Upper lobe of right lung (tissue), 1 donor: ENCODE measurements at regions not wholly inside any gene's neighbourhood (a gene's known extent, or its start where the extent isn't known, plus 50 kb on each side); places are given as distances from the start of the nearest gene placed in this dataset.

Experiments
- ATAC-seq: fragments of 200-7000 bp; cut with Tn5 transposase; one replicate; pipeline ENCODE4 v1.9.1; 2020; ENCODE audit warnings: mild to moderate bottlenecking, moderate library complexity
- DNase-seq: peaks from one replicate; pipeline ENCODE4 v3.0.0-alpha.2; 2020
- H3K27ac ChIP-seq: fragments of 200-600 bp; one replicate; pipeline ENCODE4 v1.8.0; 2022
- H3K27me3 ChIP-seq: fragments of 200-600 bp; one replicate; pipeline ENCODE4 v1.8.0; 2022; ENCODE audit warnings: mild to moderate bottlenecking
- H3K36me3 ChIP-seq: fragments of 200-600 bp; one replicate; pipeline ENCODE4 v1.8.0; 2022
- H3K4me1 ChIP-seq: fragments of 200-600 bp; one replicate; pipeline ENCODE4 v1.8.0; 2022
- H3K4me3 ChIP-seq: fragments of 200-600 bp; one replicate; pipeline ENCODE4 v1.8.0; 2022; ENCODE audit warnings: mild to moderate bottlenecking
- H3K9me3 ChIP-seq: fragments of 200-600 bp; one replicate; pipeline ENCODE4 v1.8.0; 2022
- intact Hi-C: fragments of 100-400 bp; cut with DNase I; formaldehyde crosslinking; loops from one replicate; pipeline ENCODE4 v1.11.0; 2022
- TF ChIP-seq, protein P1 (sequence below): fragments of 200-600 bp; IDR thresholded peaks from one replicate; pipeline ENCODE4 v1.8.0; 2022; ENCODE audit warnings: antibody characterized with exemption
- donor health status: DM: no; HTN: yes; CAD: no; lungs with severe emphysema.

DNA sequence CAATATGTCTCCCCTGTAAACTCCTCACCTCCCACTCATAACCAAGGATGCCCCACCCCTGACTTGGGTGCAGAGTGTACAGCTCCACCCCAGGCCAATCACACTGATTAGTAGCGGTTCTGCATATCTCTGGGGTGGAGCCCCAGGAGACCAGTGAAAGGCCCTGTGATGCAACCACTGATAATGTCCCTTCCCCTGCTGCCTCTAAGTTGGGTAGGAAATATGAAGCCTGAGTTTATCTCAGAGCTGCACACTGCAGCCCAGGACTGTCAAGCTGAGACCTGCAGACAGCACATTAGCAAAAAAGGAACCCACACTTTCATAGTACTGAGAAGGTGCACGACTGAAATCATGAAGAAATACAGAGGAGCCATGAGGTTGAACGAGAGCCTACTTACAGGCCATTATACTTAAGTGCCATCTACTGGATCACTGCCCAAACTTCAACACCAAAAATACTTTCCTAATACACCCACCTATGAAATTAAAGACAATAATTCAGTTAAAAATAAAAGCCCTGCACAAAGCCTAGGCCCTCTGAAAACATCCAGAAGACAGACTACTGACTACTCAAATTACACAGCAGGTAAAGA is 455.4 kb upstream of the LRRTM4 start:
- H3K27me3 ChIP-seq = no peaks in the 10 kb centered on the region
- DNase-seq (no peak), ATAC-seq (no peak)
- H3K4me3 ChIP-seq = no peak overlapping the region
- no peaks in the 10 kb centered on the region for H3K9me3 ChIP-seq
- no peaks in the 10 kb centered on the region for H3K4me1 ChIP-seq
- intact Hi-C loops = no loop called here
- H3K27ac ChIP-seq = no peak overlapping the region
- no peaks in the 10 kb centered on the region for H3K36me3 ChIP-seq
- TF ChIP-seq, protein P1, sequence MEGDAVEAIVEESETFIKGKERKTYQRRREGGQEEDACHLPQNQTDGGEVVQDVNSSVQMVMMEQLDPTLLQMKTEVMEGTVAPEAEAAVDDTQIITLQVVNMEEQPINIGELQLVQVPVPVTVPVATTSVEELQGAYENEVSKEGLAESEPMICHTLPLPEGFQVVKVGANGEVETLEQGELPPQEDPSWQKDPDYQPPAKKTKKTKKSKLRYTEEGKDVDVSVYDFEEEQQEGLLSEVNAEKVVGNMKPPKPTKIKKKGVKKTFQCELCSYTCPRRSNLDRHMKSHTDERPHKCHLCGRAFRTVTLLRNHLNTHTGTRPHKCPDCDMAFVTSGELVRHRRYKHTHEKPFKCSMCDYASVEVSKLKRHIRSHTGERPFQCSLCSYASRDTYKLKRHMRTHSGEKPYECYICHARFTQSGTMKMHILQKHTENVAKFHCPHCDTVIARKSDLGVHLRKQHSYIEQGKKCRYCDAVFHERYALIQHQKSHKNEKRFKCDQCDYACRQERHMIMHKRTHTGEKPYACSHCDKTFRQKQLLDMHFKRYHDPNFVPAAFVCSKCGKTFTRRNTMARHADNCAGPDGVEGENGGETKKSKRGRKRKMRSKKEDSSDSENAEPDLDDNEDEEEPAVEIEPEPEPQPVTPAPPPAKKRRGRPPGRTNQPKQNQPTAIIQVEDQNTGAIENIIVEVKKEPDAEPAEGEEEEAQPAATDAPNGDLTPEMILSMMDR = no peak

DNA sequence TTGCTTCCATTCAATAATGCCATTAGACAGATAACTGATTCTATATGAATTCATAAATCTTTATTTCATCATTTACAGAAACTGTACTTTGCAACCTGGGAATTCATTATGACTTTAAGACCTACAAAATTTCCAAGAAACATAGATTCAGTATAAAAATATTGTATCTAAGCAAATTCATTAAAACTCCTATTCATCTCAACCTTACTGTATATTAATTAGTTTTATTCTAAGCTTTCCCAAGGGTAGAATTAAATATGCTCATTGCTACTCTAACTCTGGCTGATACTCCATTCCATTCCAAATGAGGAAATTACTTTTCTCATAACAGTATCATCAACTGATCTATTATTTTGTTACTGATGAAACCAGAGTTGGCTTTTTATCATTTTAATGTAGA is 473.0 kb upstream of the LRRTM4 start:
- H3K27me3 ChIP-seq = no peaks in the 10 kb centered on the region
- intact Hi-C loops = no loop called here
- no peak overlapping the region for H3K27ac ChIP-seq

DNA sequence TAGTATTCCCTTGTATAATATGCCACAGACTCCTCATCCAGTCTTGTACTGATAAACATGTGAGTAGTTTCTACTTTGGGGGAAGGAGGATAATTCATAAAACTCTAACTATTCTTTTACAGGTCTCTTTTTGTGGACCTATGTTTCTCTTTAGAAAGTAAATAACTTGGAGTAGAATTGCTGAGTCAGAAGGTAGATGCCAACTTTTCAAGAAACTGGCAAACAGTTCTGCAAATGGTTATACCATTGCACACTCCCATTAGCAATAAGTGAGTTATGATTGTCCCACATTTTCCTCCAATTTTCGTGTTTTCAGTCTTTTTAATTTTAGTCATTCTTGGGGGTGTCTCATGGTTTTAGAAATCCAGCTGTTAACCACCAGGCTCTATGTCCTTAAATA is 477.2 kb upstream of the LRRTM4 start:
- Histone ChIP-seq H3K9me3 (no peaks in the 10 kb centered on the region), H3K27me3 (no peaks in the 10 kb centered on the region), H3K4me3 (no peak overlapping the region), H3K36me3 (no peaks in the 10 kb centered on the region), H3K4me1 (no peaks in the 10 kb centered on the region), H3K27ac (no peak overlapping the region)
- ATAC-seq (no peak), DNase-seq (no peak)
- intact Hi-C loops = no loop called here
- TF ChIP-seq, protein P1 = no peak

More for the DNA sequence above, 473.0 kb upstream of the LRRTM4 start:
- TF ChIP-seq, protein P1 = no peak
- no peaks in the 10 kb centered on the region for H3K9me3 ChIP-seq
- no peaks in the 10 kb centered on the region for H3K4me1 ChIP-seq
- no peaks in the 10 kb centered on the region for H3K36me3 ChIP-seq
- DNase-seq = no peak
- no peak overlapping the region for H3K4me3 ChIP-seq
- ATAC-seq = no peak

DNA sequence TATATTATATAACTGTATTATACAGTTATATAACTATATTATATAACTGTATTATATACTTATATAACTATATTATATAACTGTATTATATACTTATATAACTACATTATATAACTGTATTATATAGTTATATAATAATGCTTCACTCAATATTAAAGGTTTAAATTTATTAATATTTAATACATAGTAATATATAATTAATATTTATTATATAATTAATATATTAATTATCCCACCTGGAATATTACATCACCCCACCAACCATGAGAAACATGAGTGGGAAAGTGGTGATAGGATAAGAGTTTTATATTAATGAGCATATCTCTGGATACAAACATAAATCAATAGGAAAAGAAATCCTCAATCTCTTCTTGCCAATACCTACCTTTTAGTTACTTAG is 487.1 kb upstream of the LRRTM4 start:
- Histone ChIP-seq H3K27ac (no peak overlapping the region), H3K9me3 (no peaks in the 10 kb centered on the region), H3K27me3 (no peaks in the 10 kb centered on the region), H3K4me3 (no peak overlapping the region), H3K4me1 (no peaks in the 10 kb centered on the region), H3K36me3 (no peaks in the 10 kb centered on the region)
- intact Hi-C loops = no loop called here
- DNase-seq = no peak
- TF ChIP-seq, protein P1 = no peak
- ATAC-seq = no peak

DNA sequence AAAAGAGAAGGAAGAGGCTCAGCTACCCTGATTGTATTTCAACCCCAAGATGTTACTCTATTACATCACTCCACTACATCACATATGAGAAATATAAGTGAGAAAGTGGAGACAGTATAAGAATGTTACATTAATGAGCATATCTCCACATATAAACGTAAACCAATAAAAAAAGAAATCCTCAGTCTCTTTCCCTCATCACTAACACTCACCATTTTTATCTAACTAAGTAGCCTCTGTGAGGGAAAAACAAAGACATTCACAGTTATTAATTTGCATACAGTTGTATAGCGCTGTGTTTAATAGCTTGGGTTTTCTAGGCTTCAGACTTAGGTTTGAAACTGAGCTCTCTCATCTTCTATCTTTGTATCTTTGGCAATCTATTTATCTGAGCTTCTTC is 489.1 kb upstream of the LRRTM4 start:
- TF ChIP-seq, protein P1 = no peak
- Histone ChIP-seq H3K4me3 (no peak overlapping the region), H3K36me3 (no peaks in the 10 kb centered on the region), H3K9me3 (no peaks in the 10 kb centered on the region), H3K27me3 (no peaks in the 10 kb centered on the region), H3K4me1 (no peaks in the 10 kb centered on the region), H3K27ac (no peak overlapping the region)
- intact Hi-C loops = no loop called here
- DNase-seq (no peak), ATAC-seq (no peak)

DNA sequence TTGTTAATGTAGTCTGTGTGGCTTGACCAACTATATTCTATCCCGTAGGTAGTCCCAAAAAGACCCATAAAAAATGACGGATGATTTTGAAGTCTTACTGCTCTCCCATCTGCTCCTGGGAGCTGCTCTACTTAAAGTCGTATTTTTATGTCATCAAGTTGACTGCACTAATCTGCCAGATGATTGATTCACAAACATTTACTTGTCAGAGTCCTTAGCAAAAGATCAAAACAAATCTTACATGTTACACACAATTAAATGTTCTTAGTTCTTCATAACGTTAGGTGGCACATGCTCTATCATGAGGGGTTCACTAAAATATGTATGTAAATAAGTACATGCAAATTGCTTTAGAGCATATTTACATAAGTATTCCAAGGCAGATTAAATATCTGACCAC is 498.3 kb upstream of the LRRTM4 start:
- Histone ChIP-seq H3K4me3 (no peak overlapping the region), H3K36me3 (no peaks in the 10 kb centered on the region), H3K9me3 (no peaks in the 10 kb centered on the region), H3K27ac (no peak overlapping the region), H3K27me3 (no peaks in the 10 kb centered on the region), H3K4me1 (no peaks in the 10 kb centered on the region)
- DNase-seq = no peak
- intact Hi-C loops = no loop called here
- TF ChIP-seq, protein P1 = no peak
- ATAC-seq = no peak
